H1 (cell line): ENCODE measurements at regions not wholly inside any gene's neighbourhood (a gene's known extent, or its start where the extent isn't known, plus 50 kb on each side); places are given as distances from the start of the nearest gene placed in this dataset.

ENCODE experiments used
- CTCF ChIA-PET: fragments of 300-600 bp; sonication (Branson Sonifier 250); formaldehyde crosslinking; loops from one replicate; lab custom pipeline; 2021; ENCODE audit not compliant: partially characterized antibody; lab: Charles Lee
- POLR2A ChIA-PET: fragments of 300-600 bp; sonication (Branson Sonifier 250); formaldehyde crosslinking; loops from one replicate; lab custom pipeline; 2021; ENCODE audit warnings: inconsistent platforms; ENCODE audit not compliant: partially characterized antibody; lab: Charles Lee
- DNase-seq, 2 experiments: peaks; one replicate each; pipeline versions ENCODE4 v3.0.0 to v3.0.0-alpha.2; 2010 to 2022; ENCODE audit warnings: low spot score in 2 of 2, low read depth in 1 of 2, mixed read lengths in 1 of 2
- FAIRE-seq: peaks from 2 replicates; lab custom pipeline; 2011; peaks lifted over from hg19 to GRCh38; lab: Jason Lieb, UNC
- H2AFZ ChIP-seq: 2 replicates; pipeline ENCODE4 v1.8.1; 2012; ENCODE audit warnings: low read length, inconsistent platforms
- H2AK5ac ChIP-seq: 2 replicates; pipeline ENCODE4 v1.6.1; 2013; ENCODE audit warnings: low read depth, low read length
- H2BK120ac ChIP-seq: replicated peaks from 2 replicates; pipeline ENCODE3; 2013; ENCODE audit warnings: low read depth, low read length, inconsistent platforms
- H2BK12ac ChIP-seq: 2 replicates; pipeline ENCODE4 v1.6.1; 2013; ENCODE audit warnings: low read depth, low read length
- H2BK15ac ChIP-seq: 2 replicates; pipeline ENCODE4 v1.6.1; 2013; ENCODE audit warnings: low read length
- H2BK20ac ChIP-seq: 2 replicates; pipeline ENCODE4 v1.6.1; 2013; ENCODE audit warnings: low read length
- H2BK5ac ChIP-seq: 2 replicates; pipeline ENCODE4 v1.6.1; 2013; ENCODE audit warnings: low read depth, low read length
- H3K14ac ChIP-seq: 2 replicates; pipeline ENCODE4 v1.6.1; 2013; ENCODE audit warnings: inconsistent platforms; ENCODE audit not compliant: insufficient read length
- H3K18ac ChIP-seq: 2 replicates; pipeline ENCODE4 v1.6.1; 2013; ENCODE audit warnings: low read length; ENCODE audit errors: extremely low read depth
- H3K23ac ChIP-seq: 2 replicates; pipeline ENCODE4 v1.6.1; 2013; ENCODE audit warnings: inconsistent platforms; ENCODE audit not compliant: insufficient read length
- H3K23me2 ChIP-seq: 2 replicates; pipeline ENCODE4 v1.6.1; 2013; ENCODE audit warnings: low read depth, low read length
- H3K27ac ChIP-seq: 2 replicates; pipeline ENCODE4 v1.6.1; 2011; ENCODE audit warnings: low read depth, low read length, inconsistent platforms
- H3K27me3 ChIP-seq, 4 experiments: replicated peaks in 1 of 4; 1 replicate in 1 of 4; 2 replicates in 3 of 4; pipeline versions ENCODE4 v1.6.1 to v1.8.1; 2011 to 2013; ENCODE audit warnings: low read length in 3 of 4, mild to moderate bottlenecking in 3 of 4, inconsistent platforms in 2 of 4, mixed read lengths in 2 of 4, moderate library complexity in 1 of 4; ENCODE audit not compliant: control insufficient read depth in 3 of 4, insufficient read depth in 3 of 4; ENCODE audit errors: extremely low read depth in 1 of 4
- H3K36me3 ChIP-seq, 4 experiments: 2 replicates each; pipeline versions ENCODE4 v1.6.1 to v1.8.1; 2011 to 2013; ENCODE audit warnings: mild to moderate bottlenecking in 4 of 4, low read length in 3 of 4, moderate library complexity in 2 of 4, control low read depth in 1 of 4, inconsistent platforms in 1 of 4; ENCODE audit not compliant: insufficient read depth in 4 of 4, control insufficient read depth in 2 of 4
- H3K4ac ChIP-seq: replicated peaks from 2 replicates; pipeline ENCODE3; 2013; ENCODE audit warnings: low read length, low read depth, mixed read lengths, inconsistent platforms; ENCODE audit not compliant: insufficient read length
- H3K4me1 ChIP-seq, 4 experiments: replicated peaks in 1 of 4; 1 replicate in 1 of 4; 2 replicates in 3 of 4; pipeline versions ENCODE4 v1.6.1 to v1.8.1; 2011 to 2013; ENCODE audit warnings: low read length in 3 of 4, inconsistent platforms in 2 of 4, mixed read lengths in 1 of 4; ENCODE audit not compliant: insufficient read depth in 4 of 4, control insufficient read depth in 3 of 4
- H3K4me2 ChIP-seq, 2 experiments: 2 replicates each; pipeline versions ENCODE4 v1.6.1 to v1.8.1; 2011 to 2013; ENCODE audit warnings: low read depth in 2 of 2, low read length in 2 of 2, control low read depth in 1 of 2, inconsistent platforms in 1 of 2, mild to moderate bottlenecking in 1 of 2; ENCODE audit not compliant: insufficient read depth in 1 of 2
- H3K4me3 ChIP-seq, 4 experiments: fragments of 200-600, 300-600 bp in 1 of 4; sonication (generic), shearing (Covaris generic), sonication (Bioruptor Twin) in 1 of 4; 2 replicates each; pipeline versions ENCODE4 v1.5.1 to v1.8.1; 2011 to 2016; ENCODE audit warnings: low read length in 4 of 4, low read depth in 3 of 4, control low read depth in 2 of 4, inconsistent platforms in 2 of 4, mild to moderate bottlenecking in 2 of 4, mixed read lengths in 1 of 4, moderate library complexity in 1 of 4; ENCODE audit not compliant: insufficient read depth in 2 of 4; ENCODE audit errors: extremely low read depth in 1 of 4
- H3K56ac ChIP-seq: replicated peaks from 2 replicates; pipeline ENCODE3; 2013; ENCODE audit warnings: low read depth, mild to moderate bottlenecking, mixed read lengths, low read length, inconsistent platforms; ENCODE audit not compliant: insufficient read length
- H3K79me1 ChIP-seq: 2 replicates; pipeline ENCODE4 v1.6.1; 2013; ENCODE audit warnings: low read depth, low read length, control low read depth
- H3K79me2 ChIP-seq, 2 experiments: 2 replicates each; pipeline versions ENCODE4 v1.6.1 to v1.8.1; 2012 to 2013; ENCODE audit warnings: low read length in 2 of 2, mild to moderate bottlenecking in 2 of 2, inconsistent platforms in 1 of 2; ENCODE audit not compliant: insufficient read depth in 2 of 2, control insufficient read depth in 1 of 2
- H3K9ac ChIP-seq, 4 experiments: replicated peaks in 1 of 4; 1 replicate in 1 of 4; 2 replicates in 3 of 4; pipeline versions ENCODE4 v1.6.1 to v1.8.1; 2011 to 2013; ENCODE audit warnings: low read depth in 3 of 4, low read length in 3 of 4, control low read depth in 2 of 4, mild to moderate bottlenecking in 2 of 4, moderate library complexity in 2 of 4, inconsistent platforms in 1 of 4; ENCODE audit errors: extremely low read depth in 1 of 4
- H3K9me3 ChIP-seq, 2 experiments: 2 replicates each; pipeline versions ENCODE4 v1.6.1 to v1.8.1; 2012 to 2013; ENCODE audit warnings: mild to moderate bottlenecking in 2 of 2, moderate library complexity in 2 of 2, control low read depth in 1 of 2, inconsistent platforms in 1 of 2, low read depth in 1 of 2, low read length in 1 of 2, mixed read lengths in 1 of 2; ENCODE audit not compliant: insufficient read depth in 2 of 2
- H4K20me1 ChIP-seq, 2 experiments: replicated peaks in 1 of 2; 2 replicates each; pipeline versions ENCODE3 to v1.8.1; 2011 to 2013; ENCODE audit warnings: inconsistent platforms in 2 of 2, low read length in 2 of 2, mild to moderate bottlenecking in 1 of 2; ENCODE audit not compliant: insufficient read depth in 2 of 2, control insufficient read depth in 1 of 2
- H4K5ac ChIP-seq: 2 replicates; pipeline ENCODE4 v1.6.1; 2013; ENCODE audit warnings: low read length, low read depth, mixed read lengths, inconsistent platforms; ENCODE audit not compliant: insufficient read length
- H4K8ac ChIP-seq: 2 replicates; pipeline ENCODE4 v1.8.0; 2013; ENCODE audit warnings: mild to moderate bottlenecking, moderate library complexity, low read length, inconsistent platforms; ENCODE audit not compliant: insufficient read depth; ENCODE audit errors: extremely low read depth
- H4K91ac ChIP-seq: replicated peaks from 2 replicates; pipeline ENCODE3; 2013; ENCODE audit warnings: low read length, mixed read lengths, inconsistent platforms; ENCODE audit not compliant: insufficient read length
- BCL11A ChIP-seq, 2 experiments: IDR thresholded peaks; one replicate each; pipeline ENCODE4 v1.6.1; 2011; ENCODE audit warnings: low read depth in 2 of 2, low read length in 2 of 2, mild to moderate bottlenecking in 2 of 2
- EP300 ChIP-seq, 2 experiments: IDR thresholded peaks; 1 replicate in 1 of 2; 2 replicates in 1 of 2; pipeline ENCODE4 v1.6.1; 2011 to 2012; ENCODE audit warnings: low read depth in 2 of 2, low read length in 2 of 2, mild to moderate bottlenecking in 2 of 2, borderline replicate concordance in 1 of 2, inconsistent platforms in 1 of 2, moderate library complexity in 1 of 2
- EZH2 ChIP-seq: fragments of 200-600 bp; sonication (generic); IDR thresholded peaks from 2 replicates; pipeline ENCODE4 v1.7.1; 2012; ENCODE audit warnings: low read depth, mild to moderate bottlenecking, moderate library complexity, low read length, inconsistent platforms; ENCODE audit not compliant: severe bottlenecking
- HDAC6 ChIP-seq: IDR thresholded peaks from one replicate; pipeline ENCODE4 v1.7.1; 2012; ENCODE audit warnings: low read depth, mild to moderate bottlenecking, inconsistent platforms, low read length, moderate library complexity
- JUN ChIP-seq: IDR thresholded peaks from 2 replicates; pipeline ENCODE4 v1.6.1; 2011; ENCODE audit warnings: low read depth, mild to moderate bottlenecking, improper control_type of control experiment, low read length
- NRF1 ChIP-seq: IDR thresholded peaks from 2 replicates; pipeline ENCODE4 v1.6.1; 2011; ENCODE audit warnings: mild to moderate bottlenecking, low read depth, low read length, improper control_type of control experiment
- POLR2A ChIP-seq, 2 experiments: IDR thresholded peaks; 1 replicate in 1 of 2; 2 replicates in 1 of 2; pipeline ENCODE4 v1.6.1; 2011; ENCODE audit warnings: low read depth in 2 of 2, low read length in 2 of 2, mild to moderate bottlenecking in 2 of 2; ENCODE audit errors: control extremely low read depth in 1 of 2
- RNF2 ChIP-seq: fragments of 200-900, 300-1000 bp; sonication (generic); IDR thresholded peaks from 2 replicates; pipeline ENCODE4 v1.7.1; 2016; ENCODE audit warnings: borderline replicate concordance, low read depth, mild to moderate bottlenecking, antibody characterized with exemption, low read length; ENCODE audit not compliant: poor library complexity, severe bottlenecking; ENCODE audit errors: missing control alignments
- SIX5 ChIP-seq: IDR thresholded peaks from 2 replicates; pipeline ENCODE4 v1.6.1; 2011; ENCODE audit warnings: mild to moderate bottlenecking, low read depth, low read length
- SP1 ChIP-seq: IDR thresholded peaks from 2 replicates; pipeline ENCODE4 v1.6.1; 2011; ENCODE audit warnings: low read depth, low read length
- SUZ12 ChIP-seq: fragments of 200-600 bp; sonication (generic); IDR thresholded peaks from 2 replicates; pipeline ENCODE4 v1.6.1; 2012; ENCODE audit warnings: mild to moderate bottlenecking, inconsistent platforms, low read length, moderate library complexity, mixed read lengths
- TAF7 ChIP-seq: optimal IDR thresholded peaks from 2 replicates; pipeline ENCODE3; 2011; ENCODE audit warnings: low read depth, mild to moderate bottlenecking, inconsistent platforms, low read length, moderate library complexity, borderline replicate concordance
- TCF12 ChIP-seq: IDR thresholded peaks from 2 replicates; pipeline ENCODE4 v1.6.1; 2011; ENCODE audit warnings: low read depth, mild to moderate bottlenecking, low read length
- WGBS, 2 experiments: shearing (Covaris generic) in 1 of 2; methylation state at CpG; one replicate each; pipeline versions ENCODE4 v1.1.6 to v1.1.7; 2013 to 2015; ENCODE audit warnings: low lambda C conversion rate in 2 of 2, mixed read lengths in 2 of 2, inconsistent platforms in 1 of 2, low coverage in 1 of 2, missing lambda C conversion rate in 1 of 2; ENCODE audit not compliant: insufficient replicate concordance in 2 of 2, insufficient coverage in 1 of 2, insufficient read length in 1 of 2; ENCODE audit errors: extremely low coverage in 1 of 2, missing lambda C conversion rate in 1 of 2; 5-methylcytosine and 5-hydroxymethylcytosine counted together
- TF ChIP-seq, protein P1 (sequence below): IDR thresholded peaks from 2 replicates; pipeline ENCODE4 v1.6.1; 2011; ENCODE audit warnings: low read depth, mild to moderate bottlenecking, low read length; ENCODE audit not compliant: insufficient read depth

DNA sequence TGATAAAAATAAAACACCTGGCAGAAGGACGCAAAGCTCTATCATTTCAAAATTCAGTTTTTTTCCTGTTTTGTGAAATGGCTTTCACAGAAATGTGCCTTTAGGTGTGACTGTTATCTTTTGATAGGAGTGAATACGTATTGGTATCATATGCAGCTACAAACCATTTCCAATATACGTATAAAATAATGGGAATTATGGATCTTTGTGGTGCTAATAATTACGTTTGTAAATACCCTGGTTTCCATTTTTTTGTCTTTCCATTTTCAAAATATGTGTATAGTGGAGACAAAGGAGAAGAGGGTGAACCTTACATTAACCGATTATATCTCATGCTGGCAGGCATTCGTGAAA, 108.7 kb upstream of the GMDS start:
- WGBS, 2 experiments = 66% methylated on average over 6 of the region's 6 CpGs; no CpG with 5 or more reads in 1 of the 2 experiments
- DNase-seq (no peak), FAIRE-seq (no peak)
- no peak overlapping the region for H4K91ac ChIP-seq
- no peak overlapping the region for H4K8ac ChIP-seq
- H3K18ac ChIP-seq = no peak overlapping the region
- no peak overlapping the region for H2AK5ac ChIP-seq
- no peak overlapping the region for H3K9ac ChIP-seq
- no peak overlapping the region for H3K14ac ChIP-seq
- no peak overlapping the region for H2BK15ac ChIP-seq
- H3K79me1 ChIP-seq = no peaks in the 10 kb centered on the region
- no peak overlapping the region for H3K4me2 ChIP-seq
- no peaks in the 10 kb centered on the region for H3K27me3 ChIP-seq
- H2AFZ ChIP-seq = no peak overlapping the region
- H2BK20ac ChIP-seq = no peak overlapping the region
- no peak overlapping the region for H2BK12ac ChIP-seq
- no peaks in the 10 kb centered on the region for H3K4me1 ChIP-seq
- H3K79me2 ChIP-seq = no peaks in the 10 kb centered on the region
- ChIA-PET CTCF (interaction anchor here (0.6 to 1.8 kb wide), 42 partner anchors 8 to 762 kb away, joined by 3 to 37 read pairs (median 4); no protein-coding TSS in a partner anchor), POLR2A (interaction anchor here (0.9 to 1.1 kb wide), 2 partner anchors 144 to 746 kb away, joined by 3 to 4 read pairs; no protein-coding TSS in a partner anchor)
- no peak overlapping the region for H3K23ac ChIP-seq
- no peak overlapping the region for H2BK5ac ChIP-seq
- H2BK120ac ChIP-seq = no peak overlapping the region
- H3K23me2 ChIP-seq = no peaks in the 10 kb centered on the region
- H4K20me1 ChIP-seq = no peaks in the 10 kb centered on the region
- no peak overlapping the region for H3K4me3 ChIP-seq
- H3K9me3 ChIP-seq = no peaks in the 10 kb centered on the region
- no peaks in the 10 kb centered on the region for H3K36me3 ChIP-seq
- H3K4ac ChIP-seq = no peak overlapping the region
- no peak overlapping the region for H4K5ac ChIP-seq
- no peak overlapping the region for H3K27ac ChIP-seq
- TF ChIP-seq SIX5 = no peak
- no peak for TF ChIP-seq EZH2
- no peak for TF ChIP-seq TAF7
- TF ChIP-seq SP1 = no peak
- no peak for TF ChIP-seq POLR2A (IDR thresholded peaks at IDR 0.05; ENCODE audit: control extremely low read depth in 1 of 2, low read depth in 2 of 2, low read length in 2 of 2)
- TF ChIP-seq EP300 (IDR thresholded peaks at IDR 0.05; ENCODE audit: borderline replicate concordance in 1 of 2, low read depth in 2 of 2, low read length in 2 of 2) = no peak
- TF ChIP-seq HDAC6 = no peak
- no peak for TF ChIP-seq JUN
- no peak for TF ChIP-seq TCF12
- no peak for TF ChIP-seq RNF2
- TF ChIP-seq NRF1 = no peak
- no peak for TF ChIP-seq BCL11A (IDR thresholded peaks at IDR 0.05; ENCODE audit: low read depth in 2 of 2, low read length in 2 of 2)
- no peak for TF ChIP-seq SUZ12
- TF ChIP-seq, protein P1, sequence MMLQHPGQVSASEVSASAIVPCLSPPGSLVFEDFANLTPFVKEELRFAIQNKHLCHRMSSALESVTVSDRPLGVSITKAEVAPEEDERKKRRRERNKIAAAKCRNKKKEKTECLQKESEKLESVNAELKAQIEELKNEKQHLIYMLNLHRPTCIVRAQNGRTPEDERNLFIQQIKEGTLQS = no peak
- no peak overlapping the region for H3K56ac ChIP-seq
